ENCODE measurements at regions not wholly inside any gene's neighbourhood (a gene's known extent, or its start where the extent isn't known, plus 50 kb on each side); places are given as distances from the start of the nearest gene placed in this dataset.
"Not testable (repeated sequence)": the region's sequence is repeated elsewhere in the genome, so short reads cannot be mapped to it uniquely, and the experiment has no call there.

DNA sequence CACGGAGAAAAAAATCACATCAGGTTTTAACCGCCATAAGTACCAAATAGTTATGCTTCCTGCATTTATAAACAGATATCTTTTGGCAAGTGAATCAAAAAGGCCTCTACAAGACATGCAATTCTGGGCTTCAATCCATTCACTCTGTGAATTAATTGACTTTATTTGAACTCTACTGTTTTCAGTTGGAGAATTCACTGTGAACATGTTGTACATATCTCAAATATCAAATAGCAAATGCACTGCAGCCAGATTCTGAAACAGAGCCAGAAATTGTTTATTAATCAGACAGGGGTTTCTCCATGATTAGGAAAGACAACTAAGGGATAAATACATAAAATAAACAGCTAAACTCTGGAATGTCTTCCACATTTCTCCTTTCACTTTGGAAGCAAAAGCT lies 445.4 kb upstream of the NFIA start:
- intact Hi-C loops (cut with micrococcal nuclease) = no loop called here
- H3K9me3 Mint-ChIP-seq = peaks cover 7% of the 10 kb centered on the region
- no peaks in the 10 kb centered on the region for H3K4me1 Mint-ChIP-seq (ENCODE audit: low read depth)
- H3K27ac Mint-ChIP-seq = no peak overlapping the region
- no peaks in the 10 kb centered on the region for H3K27me3 Mint-ChIP-seq
- no peaks in the 10 kb centered on the region for H3K36me3 Mint-ChIP-seq (ENCODE audit: low read depth)
- H3K4me3 Mint-ChIP-seq = no peak overlapping the region

GRCh38 chr1:60634106-60634505 lies 448.3 kb upstream of the NFIA start:
- H3K9me3 Mint-ChIP-seq = peaks cover 11% of the 10 kb centered on the region
- intact Hi-C loops (cut with micrococcal nuclease) = no loop called here
- no peaks in the 10 kb centered on the region for H3K36me3 Mint-ChIP-seq (ENCODE audit: low read depth)
- no peak overlapping the region for H3K27ac Mint-ChIP-seq
- H3K27me3 Mint-ChIP-seq = no peaks in the 10 kb centered on the region
- no peak overlapping the region for H3K4me3 Mint-ChIP-seq
- no peaks in the 10 kb centered on the region for H3K4me1 Mint-ChIP-seq (ENCODE audit: low read depth)

DNA sequence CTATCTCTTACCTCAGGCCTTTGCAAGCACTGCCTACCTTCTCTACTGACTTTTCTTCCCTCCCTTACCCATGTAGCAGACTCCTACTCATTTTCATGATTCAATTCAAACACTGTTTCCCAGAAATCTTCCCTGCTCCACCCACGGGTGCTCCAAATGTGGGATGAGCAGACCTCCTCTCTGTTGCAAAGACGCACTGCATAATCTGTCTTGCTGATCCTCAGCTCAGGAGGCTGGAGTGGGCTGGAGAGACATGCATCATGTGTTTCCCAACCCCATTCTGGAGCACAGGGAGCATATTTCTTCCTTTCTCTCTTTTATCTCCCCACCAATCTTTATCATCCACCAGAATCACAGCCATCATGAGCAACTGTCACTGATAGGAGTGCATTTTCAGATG lies 459.9 kb upstream of the NFIA start:
- Mint-ChIP-seq H3K27me3 (no peaks in the 10 kb centered on the region), H3K36me3 (ENCODE audit: low read depth) (no peaks in the 10 kb centered on the region), H3K4me3 (no peak overlapping the region), H3K9me3 (no peaks in the 10 kb centered on the region), H3K27ac (no peak overlapping the region), H3K4me1 (ENCODE audit: low read depth) (peaks cover 9% of the 10 kb centered on the region)
- intact Hi-C loops (cut with micrococcal nuclease) = no loop called here

DNA sequence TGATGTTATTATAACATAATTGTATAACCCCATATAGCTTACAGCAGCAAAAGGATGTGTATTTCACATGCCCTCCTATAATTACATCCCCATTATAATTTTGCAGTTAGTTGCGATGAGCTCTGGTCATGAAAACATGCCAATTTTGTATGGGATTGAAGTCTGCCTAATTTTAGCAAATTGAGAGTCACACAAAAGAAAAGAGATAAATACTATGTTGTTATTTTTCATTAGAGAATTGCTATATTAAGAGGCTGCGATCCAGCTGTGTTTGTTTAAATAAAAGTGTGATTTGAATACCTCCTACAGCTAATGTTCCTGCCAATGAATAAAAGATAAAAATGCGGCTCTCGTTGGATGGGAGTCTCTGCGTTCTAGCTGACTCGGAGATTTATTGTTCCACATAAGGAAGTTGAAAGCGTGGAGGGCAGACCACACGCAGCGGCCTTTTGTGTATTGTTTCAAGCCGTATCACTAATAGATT lies 461.0 kb upstream of the NFIA start:
- no peaks in the 10 kb centered on the region for H3K9me3 Mint-ChIP-seq
- H3K4me3 Mint-ChIP-seq = no peak overlapping the region
- H3K27ac Mint-ChIP-seq = no peak overlapping the region
- no peaks in the 10 kb centered on the region for H3K27me3 Mint-ChIP-seq
- no peaks in the 10 kb centered on the region for H3K36me3 Mint-ChIP-seq (ENCODE audit: low read depth)
- intact Hi-C loops (cut with micrococcal nuclease) = no loop called here
- H3K4me1 Mint-ChIP-seq (ENCODE audit: low read depth) = peaks cover 9% of the 10 kb centered on the region

DNA sequence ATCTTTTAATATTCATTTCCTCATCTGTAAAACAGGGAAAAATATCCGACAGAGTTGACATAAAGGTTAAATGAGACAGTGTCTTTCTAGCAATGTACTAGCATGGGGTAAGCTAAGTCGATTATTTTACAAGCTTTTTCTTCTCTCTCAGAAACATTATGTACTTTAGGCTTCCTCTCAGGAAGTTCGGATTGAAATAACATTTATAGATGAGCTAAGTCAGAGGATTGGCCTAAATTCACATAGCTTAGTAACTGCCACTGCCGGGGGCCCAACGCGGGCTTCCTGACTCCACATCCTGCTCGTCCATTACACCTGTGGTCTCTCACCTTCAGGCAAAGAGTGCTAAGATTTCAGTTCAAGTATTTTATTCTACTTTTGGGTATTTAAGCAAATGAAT lies 462.3 kb upstream of the NFIA start:
- no peaks in the 10 kb centered on the region for H3K36me3 Mint-ChIP-seq (ENCODE audit: low read depth)
- intact Hi-C loops (cut with micrococcal nuclease) = no loop called here
- peaks cover 9% of the 10 kb centered on the region for H3K4me1 Mint-ChIP-seq (ENCODE audit: low read depth)
- H3K4me3 Mint-ChIP-seq = no peak overlapping the region
- no peaks in the 10 kb centered on the region for H3K27me3 Mint-ChIP-seq
- H3K9me3 Mint-ChIP-seq = no peaks in the 10 kb centered on the region
- H3K27ac Mint-ChIP-seq = no peak overlapping the region

GRCh38 chr1:60619581-60619980 lies 462.8 kb upstream of the NFIA start:
- Mint-ChIP-seq H3K4me3 (no peak overlapping the region), H3K36me3 (ENCODE audit: low read depth) (no peaks in the 10 kb centered on the region), H3K9me3 (no peaks in the 10 kb centered on the region), H3K27ac (no peak overlapping the region), H3K27me3 (no peaks in the 10 kb centered on the region), H3K4me1 (ENCODE audit: low read depth) (peaks cover 9% of the 10 kb centered on the region)
- intact Hi-C loops (cut with micrococcal nuclease) = no loop called here

- H3K4me1 Mint-ChIP-seq (ENCODE audit: low read depth) = no peaks in the 10 kb centered on the region
- intact Hi-C loops (cut with micrococcal nuclease) = no loop called here
Observed at GRCh38 chr1:60615666-60616065, 466.7 kb upstream of the NFIA start.

GRCh38 chr1:60612790-60613189 lies 469.6 kb upstream of the NFIA start:
- no peak overlapping the region for H3K27ac Mint-ChIP-seq
- no peaks in the 10 kb centered on the region for H3K27me3 Mint-ChIP-seq
- H3K4me3 Mint-ChIP-seq = no peak overlapping the region
- no peaks in the 10 kb centered on the region for H3K36me3 Mint-ChIP-seq (ENCODE audit: low read depth)
- no peaks in the 10 kb centered on the region for H3K9me3 Mint-ChIP-seq
- H3K4me1 Mint-ChIP-seq (ENCODE audit: low read depth) = no peaks in the 10 kb centered on the region
- intact Hi-C loops (cut with micrococcal nuclease) = no loop called here

More at GRCh38 chr1:60615666-60616065, 466.7 kb upstream of the NFIA start:
- H3K9me3 Mint-ChIP-seq = no peaks in the 10 kb centered on the region
- H3K27ac Mint-ChIP-seq = no peak overlapping the region
- no peaks in the 10 kb centered on the region for H3K27me3 Mint-ChIP-seq
- no peaks in the 10 kb centered on the region for H3K36me3 Mint-ChIP-seq (ENCODE audit: low read depth)
- no peak overlapping the region for H3K4me3 Mint-ChIP-seq

DNA sequence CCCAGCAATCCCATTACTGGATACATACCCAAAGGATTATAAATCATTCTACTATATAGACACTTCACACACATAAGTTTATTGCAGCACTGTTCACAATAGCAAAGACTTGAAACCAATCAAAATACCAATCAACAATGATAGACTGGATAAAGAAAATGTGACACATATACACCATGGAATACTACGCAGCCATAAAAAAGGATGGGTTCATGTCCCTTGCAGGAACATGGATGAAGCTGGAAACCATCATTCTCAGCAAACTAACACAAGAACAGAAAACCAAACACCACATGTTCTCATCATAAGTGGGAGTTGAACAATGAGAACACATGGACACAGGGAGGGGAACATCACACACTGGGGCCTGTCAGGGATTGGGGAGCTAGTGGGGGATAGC lies 475.4 kb upstream of the NFIA start:
- H3K27me3 Mint-ChIP-seq; H3K4me3 Mint-ChIP-seq; intact Hi-C loops (cut with micrococcal nuclease); H3K36me3 Mint-ChIP-seq (ENCODE audit: low read depth); H3K27ac Mint-ChIP-seq; H3K4me1 Mint-ChIP-seq (ENCODE audit: low read depth): not testable (repeated sequence)
- H3K9me3 Mint-ChIP-seq = peaks cover 25% of the 10 kb centered on the region

- no peak overlapping the region for H3K4me3 Mint-ChIP-seq
- peaks cover 7% of the 10 kb centered on the region for H3K4me1 Mint-ChIP-seq (ENCODE audit: low read depth)
- H3K27ac Mint-ChIP-seq = no peak overlapping the region
- no peaks in the 10 kb centered on the region for H3K27me3 Mint-ChIP-seq
- no peaks in the 10 kb centered on the region for H3K36me3 Mint-ChIP-seq (ENCODE audit: low read depth)
- intact Hi-C loops (cut with micrococcal nuclease) = no loop called here
- peaks cover 42% of the 10 kb centered on the region for H3K9me3 Mint-ChIP-seq
Observed at GRCh38 chr1:60600532-60600931, 481.8 kb upstream of the NFIA start.

- Mint-ChIP-seq H3K4me1 (ENCODE audit: low read depth) (peaks cover 7% of the 10 kb centered on the region), H3K27ac (no peak overlapping the region), H3K36me3 (ENCODE audit: low read depth) (no peaks in the 10 kb centered on the region), H3K27me3 (no peaks in the 10 kb centered on the region), H3K9me3 (peaks cover 43% of the 10 kb centered on the region), H3K4me3 (no peak overlapping the region)
- intact Hi-C loops (cut with micrococcal nuclease) = no loop called here
Observed at GRCh38 chr1:60599574-60599973, 482.8 kb upstream of the NFIA start.

DNA sequence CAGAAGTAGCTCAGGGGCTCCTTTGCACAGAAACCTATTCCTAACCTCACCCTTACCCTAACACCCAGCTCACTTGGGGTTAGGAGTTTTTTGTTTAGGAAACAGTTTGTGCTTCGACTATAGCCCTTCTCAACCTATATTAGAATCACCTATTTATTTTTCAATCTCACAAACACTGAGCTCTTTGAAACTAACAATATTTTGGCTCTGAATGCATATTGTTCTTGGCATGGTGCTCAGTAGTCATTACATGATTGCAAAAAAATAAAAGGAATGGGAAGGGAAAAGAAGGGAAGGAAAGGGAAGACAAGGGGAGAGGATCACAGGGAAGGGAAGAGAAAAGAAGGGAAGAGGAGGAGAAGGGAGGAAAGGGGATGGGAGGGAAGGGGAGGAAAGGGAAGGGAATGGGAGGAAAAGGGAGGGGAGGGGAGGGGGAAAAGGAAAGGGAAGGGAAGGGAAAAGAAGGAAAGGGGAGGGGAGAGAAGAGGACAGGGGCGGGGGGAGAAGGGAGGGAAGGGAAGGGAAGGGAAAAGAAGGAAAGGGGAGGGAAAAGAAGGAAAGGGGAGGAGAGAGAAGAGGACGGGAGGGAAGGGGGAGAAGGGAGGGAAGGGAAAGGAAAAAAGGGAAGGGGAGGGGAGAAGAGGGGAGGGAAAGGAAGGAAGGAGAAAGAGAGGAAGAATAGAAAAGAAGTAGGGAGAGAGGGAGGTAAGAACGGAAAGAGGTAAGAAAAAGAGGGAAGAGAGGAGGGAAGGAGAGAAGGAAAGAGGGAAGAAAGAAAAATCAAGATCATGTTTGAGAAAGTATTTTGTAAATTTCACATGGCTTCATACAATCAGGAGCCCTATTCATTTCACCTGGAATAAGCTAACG lies 484.1 kb upstream of the NFIA start:
- Mint-ChIP-seq H3K9me3 (peaks cover 33% of the 10 kb centered on the region), H3K4me1 (ENCODE audit: low read depth) (peaks cover 7% of the 10 kb centered on the region), H3K4me3 (no peak overlapping the region), H3K27ac (no peak overlapping the region), H3K36me3 (ENCODE audit: low read depth) (no peaks in the 10 kb centered on the region), H3K27me3 (no peaks in the 10 kb centered on the region)
- intact Hi-C loops (cut with micrococcal nuclease) = no loop called here

DNA sequence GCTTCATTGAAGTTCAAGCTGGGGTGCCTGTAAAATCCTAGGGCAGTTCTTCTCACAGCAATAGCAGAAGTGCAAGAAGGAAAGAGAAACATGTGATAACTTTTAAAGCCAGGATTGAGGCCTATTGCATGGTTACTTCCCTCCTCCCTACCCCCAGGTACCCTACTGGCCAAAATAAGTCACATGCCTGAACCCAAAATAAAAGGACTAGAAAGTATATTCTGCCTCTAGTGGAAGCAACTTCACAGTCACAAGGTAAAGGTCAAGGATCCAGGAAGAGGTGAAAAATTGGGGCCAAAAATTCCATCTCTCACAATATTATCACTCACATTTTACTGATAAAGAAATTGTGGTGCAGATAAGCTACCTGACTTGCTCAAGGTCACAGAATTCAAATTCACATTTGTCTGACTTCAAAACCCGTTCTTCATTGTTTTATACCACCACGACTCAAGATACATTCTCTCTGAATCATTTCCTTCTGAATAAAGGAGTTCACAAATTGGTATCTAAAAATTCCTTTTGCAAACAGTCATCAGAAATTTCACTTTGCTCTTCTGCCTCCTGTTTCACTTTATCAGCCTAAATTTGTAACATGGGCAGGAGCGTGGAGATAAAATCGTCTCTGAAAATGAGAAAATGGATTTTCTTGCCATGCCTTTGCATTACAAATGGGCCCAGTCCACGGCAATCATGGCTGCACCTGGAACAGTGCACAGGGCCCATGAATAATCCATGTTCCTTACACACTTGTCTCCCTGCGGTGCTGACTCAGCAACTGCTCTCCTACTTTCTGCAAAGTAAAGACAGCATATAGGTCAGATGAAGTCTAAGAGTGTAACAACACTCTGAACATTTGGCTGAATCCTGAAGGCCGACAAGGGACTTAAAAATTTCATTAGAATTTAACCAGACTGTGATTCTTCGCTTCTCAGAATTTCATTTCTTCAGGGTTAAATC lies 485.3 kb upstream of the NFIA start:
- no peaks in the 10 kb centered on the region for H3K27me3 Mint-ChIP-seq
- intact Hi-C loops (cut with micrococcal nuclease) = no loop called here
- no peak overlapping the region for H3K4me3 Mint-ChIP-seq
- H3K9me3 Mint-ChIP-seq = peaks cover 31% of the 10 kb centered on the region
- peaks cover 7% of the 10 kb centered on the region for H3K4me1 Mint-ChIP-seq (ENCODE audit: low read depth)
- H3K36me3 Mint-ChIP-seq (ENCODE audit: low read depth) = no peaks in the 10 kb centered on the region
- H3K27ac Mint-ChIP-seq = no peak overlapping the region

DNA sequence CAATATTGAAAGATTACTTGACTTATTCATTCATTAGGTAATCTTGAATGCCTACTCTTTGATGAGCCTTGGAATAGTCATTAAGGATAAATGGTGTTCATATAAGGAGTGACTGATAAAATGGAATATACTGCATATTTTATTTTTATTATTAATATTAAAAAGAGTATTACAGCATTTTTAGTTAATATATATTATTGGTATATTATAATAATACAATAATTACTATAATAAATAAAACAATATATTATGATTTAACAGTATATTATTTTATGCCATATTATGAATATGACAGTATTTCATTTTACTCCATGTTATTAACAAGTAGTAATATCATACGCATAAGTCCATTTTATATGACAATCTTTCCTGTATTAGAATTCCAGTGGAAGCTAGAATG lies 490.8 kb upstream of the NFIA start:
- Mint-ChIP-seq H3K36me3 (ENCODE audit: low read depth) (no peaks in the 10 kb centered on the region), H3K27ac (no peak overlapping the region), H3K27me3 (no peaks in the 10 kb centered on the region), H3K9me3 (peaks cover 11% of the 10 kb centered on the region), H3K4me1 (ENCODE audit: low read depth) (no peaks in the 10 kb centered on the region), H3K4me3 (no peak overlapping the region)
- intact Hi-C loops (cut with micrococcal nuclease) = no loop called here
